Caco-2 (cell line): ENCODE measurements at regions not wholly inside any gene's neighbourhood (a gene's known extent, or its start where the extent isn't known, plus 50 kb on each side); places are given as distances from the start of the nearest gene placed in this dataset.

Source experiments
- BruUV-seq: library from RNA; stranded (reverse); fragments of 400-500 nt; replicated peaks from 2 replicates; lab custom pipeline; 2021; lab: Mats Ljungman, UMichigan
- CTCF ChIA-PET: fragments of 300-600 bp; sonication (Branson Sonifier 250); formaldehyde crosslinking; loops from one replicate; lab custom pipeline; 2022; ENCODE audit warnings: antibody characterized with exemption; lab: Charles Lee
- POLR2A ChIA-PET: fragments of 300-600 bp; sonication (Branson Sonifier 250); formaldehyde crosslinking; loops from one replicate; lab custom pipeline; 2022; ENCODE audit warnings: antibody characterized with exemption; lab: Charles Lee
- DNase-seq, 2 experiments: peaks; one replicate each; pipeline versions ENCODE4 v3.0.0 to v3.0.0-alpha.2; 2020 to 2022
- H3K27me3 ChIP-seq: replicated peaks from 2 replicates; pipeline ENCODE4 v1.6.0; 2011; ENCODE audit warnings: low read length; ENCODE audit not compliant: control insufficient read depth, insufficient read depth
- H3K36me3 ChIP-seq: 2 replicates; pipeline ENCODE4 v1.5.1; 2011; ENCODE audit warnings: low read length; ENCODE audit not compliant: control insufficient read depth, insufficient read depth
- H3K4me1 ChIP-seq: fragments of 250-450 bp; sonication (Bioruptor Pico); 2 replicates; pipeline ENCODE4 v1.5.1; 2020; ENCODE audit warnings: mild to moderate bottlenecking
- H3K4me3 ChIP-seq: 2 replicates; pipeline ENCODE4 v1.5.1; 2011; ENCODE audit warnings: low read depth, mild to moderate bottlenecking, control low read depth, low read length
- H3K9me3 ChIP-seq: fragments of 250-450 bp; sonication (Bioruptor Pico); 2 replicates; pipeline ENCODE4 v1.5.1; 2020; ENCODE audit warnings: mild to moderate bottlenecking, moderate library complexity
- H3K27ac Mint-ChIP-seq: one replicate; pipeline ENCODE4 v1.8.0; 2022; ENCODE audit warnings: mixed read lengths; ENCODE audit not compliant: unreplicated experiment
- H3K27me3 Mint-ChIP-seq: one replicate; pipeline ENCODE4 v1.8.0; 2022; ENCODE audit warnings: mixed read lengths; ENCODE audit not compliant: insufficient read depth, unreplicated experiment
- H3K36me3 Mint-ChIP-seq: one replicate; pipeline ENCODE4 v1.8.0; 2022; ENCODE audit warnings: mild to moderate bottlenecking, mixed read lengths; ENCODE audit not compliant: insufficient read depth, unreplicated experiment
- H3K4me1 Mint-ChIP-seq: one replicate; pipeline ENCODE4 v1.8.0; 2022; ENCODE audit warnings: low read depth, mixed read lengths; ENCODE audit not compliant: unreplicated experiment
- H3K4me3 Mint-ChIP-seq: one replicate; pipeline ENCODE4 v1.8.0; 2022; ENCODE audit warnings: mild to moderate bottlenecking, moderate library complexity, mixed read lengths; ENCODE audit not compliant: unreplicated experiment
- H3K9me3 Mint-ChIP-seq: one replicate; pipeline ENCODE4 v1.8.0; 2022; ENCODE audit warnings: mixed read lengths; ENCODE audit not compliant: unreplicated experiment
- CTCF ChIP-seq, 2 experiments: fragments of 200-600 bp in 1 of 2; IDR thresholded peaks; 1 replicate in 1 of 2; 2 replicates in 1 of 2; pipeline versions ENCODE4 v1.5.1 to v1.8.0; 2011 to 2022; ENCODE audit warnings: antibody characterized with exemption in 1 of 2, control low read depth in 1 of 2, inconsistent platforms in 1 of 2, low read depth in 1 of 2, low read length in 1 of 2, mild to moderate bottlenecking in 1 of 2, moderate library complexity in 1 of 2; ENCODE audit not compliant: insufficient read depth in 1 of 2, severe bottlenecking in 1 of 2, unreplicated experiment in 1 of 2
- intact Hi-C: fragments of 100-400 bp; cut with micrococcal nuclease; formaldehyde crosslinking; loops from one replicate; pipeline ENCODE4 v1.10.0; 2022; ENCODE audit not compliant: unreplicated experiment

- no peak overlapping the region for H3K4me3 Mint-ChIP-seq
- Histone ChIP-seq H3K9me3 (no peaks in the 10 kb centered on the region), H3K36me3 (no peaks in the 10 kb centered on the region), H3K4me1 (no peaks in the 10 kb centered on the region), H3K4me3 (no peak overlapping the region), H3K27me3 (no peaks in the 10 kb centered on the region)
- DNase-seq, result no peak
- no peak overlapping the region for H3K27ac Mint-ChIP-seq
- H3K36me3 Mint-ChIP-seq, result peaks cover 4% of the 10 kb centered on the region
- CTCF ChIA-PET, result no interaction called here
- TF ChIP-seq CTCF (IDR thresholded peaks at IDR 0.05; ENCODE audit: insufficient read depth in 1 of 2, low read depth in 1 of 2, low read length in 1 of 2, severe bottlenecking in 1 of 2, unreplicated experiment in 1 of 2), result no peak
- no peaks in the 10 kb centered on the region for H3K9me3 Mint-ChIP-seq
- intact Hi-C loops, result no loop called here
- no TSS peak for BruUV-seq
- POLR2A ChIA-PET, result no interaction called here
- H3K4me1 Mint-ChIP-seq, result no peaks in the 10 kb centered on the region
- H3K27me3 Mint-ChIP-seq, result no peaks in the 10 kb centered on the region
These were observed 838.0 kb downstream of the UQCRFS1 start for GRCh38 chr19:28374971-28375370.

GRCh38 chr19:28372576-28373247 lies 840.2 kb downstream of the UQCRFS1 start:
- Mint-ChIP-seq H3K36me3 (peaks cover 4% of the 10 kb centered on the region), H3K4me3 (no peak overlapping the region), H3K27me3 (no peaks in the 10 kb centered on the region), H3K4me1 (no peaks in the 10 kb centered on the region), H3K27ac (no peak overlapping the region), H3K9me3 (no peaks in the 10 kb centered on the region)
- no TSS peak for BruUV-seq
- CTCF ChIA-PET, result no interaction called here
- intact Hi-C loops, result no loop called here
- Histone ChIP-seq H3K4me1 (no peaks in the 10 kb centered on the region), H3K27me3 (no peaks in the 10 kb centered on the region), H3K36me3 (no peaks in the 10 kb centered on the region), H3K4me3 (no peak overlapping the region), H3K9me3 (no peaks in the 10 kb centered on the region)
- no peak for DNase-seq
- POLR2A ChIA-PET, result no interaction called here
- no peak for TF ChIP-seq CTCF (IDR thresholded peaks at IDR 0.05; ENCODE audit: insufficient read depth in 1 of 2, low read depth in 1 of 2, low read length in 1 of 2, severe bottlenecking in 1 of 2, unreplicated experiment in 1 of 2)

DNA sequence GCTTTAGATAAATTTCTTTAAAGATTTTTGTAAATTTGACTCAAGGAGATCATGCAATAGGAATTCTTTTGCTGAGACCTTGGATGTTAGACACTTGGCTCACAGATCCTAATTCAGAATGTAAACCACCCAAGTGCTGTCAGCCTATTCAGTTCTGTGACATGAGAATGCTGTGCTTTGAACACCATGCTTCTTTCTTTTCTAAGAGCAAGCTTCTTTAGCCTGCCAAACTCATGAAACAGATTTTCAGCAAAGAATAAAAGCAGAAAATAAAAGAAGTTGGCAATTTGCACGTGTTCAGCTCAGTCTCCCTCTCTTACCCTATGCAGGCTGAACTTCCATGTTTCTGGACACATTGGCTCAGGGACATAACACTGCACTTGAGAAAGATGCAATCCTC lies 845.8 kb downstream of the UQCRFS1 start:
- TF ChIP-seq CTCF (IDR thresholded peaks at IDR 0.05; ENCODE audit: insufficient read depth in 1 of 2, low read depth in 1 of 2, low read length in 1 of 2, severe bottlenecking in 1 of 2, unreplicated experiment in 1 of 2), result no peak
- POLR2A ChIA-PET, result no interaction called here
- no peaks in the 10 kb centered on the region for H3K27me3 Mint-ChIP-seq

More for the DNA sequence above, 845.8 kb downstream of the UQCRFS1 start:
- H3K27ac Mint-ChIP-seq, result no peak overlapping the region
- H3K4me3 Mint-ChIP-seq, result no peak overlapping the region
- no peaks in the 10 kb centered on the region for H3K9me3 Mint-ChIP-seq
- CTCF ChIA-PET, result no interaction called here
- H3K4me1 ChIP-seq, result no peaks in the 10 kb centered on the region
- H3K36me3 Mint-ChIP-seq, result peaks cover 4% of the 10 kb centered on the region
- intact Hi-C loops, result no loop called here
- no peaks in the 10 kb centered on the region for H3K4me1 Mint-ChIP-seq
- no peaks in the 10 kb centered on the region for H3K27me3 ChIP-seq
- H3K4me3 ChIP-seq, result no peak overlapping the region
- H3K9me3 ChIP-seq, result no peaks in the 10 kb centered on the region
- DNase-seq, result no peak
- BruUV-seq, result no TSS peak
- H3K36me3 ChIP-seq, result no peaks in the 10 kb centered on the region
